HG02840 (cell line): ENCODE measurements at regions not wholly inside any gene's neighbourhood (a gene's known extent, or its start where the extent isn't known, plus 50 kb on each side); places are given as distances from the start of the nearest gene placed in this dataset.

ENCODE experiments used
- ATAC-seq: cut with Tn5 transposase; IDR thresholded peaks from one replicate; pipeline ENCODE4 v1.9.1; 2021; ENCODE audit warnings: mild to moderate bottlenecking, moderate library complexity, moderate number of reproducible peaks; ENCODE audit not compliant: unreplicated experiment, low FRiP score

DNA sequence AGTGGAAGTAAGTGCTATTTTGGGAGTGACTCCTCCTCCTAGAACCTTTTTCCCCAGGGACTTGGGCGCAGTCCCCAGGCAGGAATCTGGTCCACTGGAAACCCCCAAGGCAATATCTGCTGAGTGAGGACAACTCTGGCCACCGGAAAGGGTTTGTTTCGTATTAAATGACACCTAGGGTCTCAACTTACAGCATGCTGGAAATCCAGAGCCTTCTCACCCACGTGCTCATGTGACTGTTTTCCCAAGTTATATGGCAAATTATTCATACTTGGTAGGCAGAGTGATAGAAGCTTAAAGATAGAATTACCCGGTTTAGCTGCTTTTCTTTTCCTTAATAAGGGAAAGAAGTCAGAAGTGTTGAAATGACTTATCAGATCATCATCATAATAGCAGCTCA is 436.9 kb upstream of the SPRED2 start:
- ATAC-seq = no peak

DNA sequence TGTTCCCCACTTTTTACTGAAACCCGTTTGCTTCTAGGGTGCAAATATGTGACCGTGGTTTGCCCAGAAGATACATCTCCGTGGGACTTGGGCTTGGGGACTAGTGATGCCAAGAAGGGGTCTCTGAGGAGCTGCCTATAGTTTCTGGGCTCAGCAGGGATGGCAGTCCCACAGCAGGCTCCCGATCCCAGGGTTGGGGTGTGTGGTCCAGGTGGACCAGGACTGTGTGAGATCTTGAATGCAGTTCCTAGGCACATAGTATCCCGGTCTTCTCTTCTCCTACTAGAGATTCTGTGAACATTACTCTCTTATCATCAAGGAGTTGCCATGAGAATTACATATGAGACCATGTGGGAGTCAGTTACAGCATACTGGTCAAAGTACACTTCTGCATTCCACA is 435.8 kb upstream of the SPRED2 start:
- no peak for ATAC-seq

DNA sequence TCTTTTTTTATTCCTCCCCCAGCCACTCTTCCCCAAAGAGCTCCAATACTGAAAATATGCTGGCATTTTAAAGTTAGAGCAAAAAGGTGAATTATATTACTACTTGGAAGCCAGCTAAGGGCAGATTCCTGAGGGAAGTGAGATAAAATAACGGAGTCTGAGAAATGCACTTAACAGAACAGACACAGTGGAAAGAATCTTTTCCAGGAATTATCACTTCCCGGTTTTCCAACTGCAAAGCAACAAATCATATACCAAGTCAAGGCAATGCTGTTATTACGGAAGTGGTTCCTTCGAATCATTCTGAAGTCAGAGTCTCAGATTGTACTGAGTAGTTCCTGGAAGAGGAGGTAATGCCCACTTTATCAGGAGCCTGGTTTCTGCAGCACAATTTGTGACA is 435.0 kb upstream of the SPRED2 start:
- ATAC-seq = no peak

DNA sequence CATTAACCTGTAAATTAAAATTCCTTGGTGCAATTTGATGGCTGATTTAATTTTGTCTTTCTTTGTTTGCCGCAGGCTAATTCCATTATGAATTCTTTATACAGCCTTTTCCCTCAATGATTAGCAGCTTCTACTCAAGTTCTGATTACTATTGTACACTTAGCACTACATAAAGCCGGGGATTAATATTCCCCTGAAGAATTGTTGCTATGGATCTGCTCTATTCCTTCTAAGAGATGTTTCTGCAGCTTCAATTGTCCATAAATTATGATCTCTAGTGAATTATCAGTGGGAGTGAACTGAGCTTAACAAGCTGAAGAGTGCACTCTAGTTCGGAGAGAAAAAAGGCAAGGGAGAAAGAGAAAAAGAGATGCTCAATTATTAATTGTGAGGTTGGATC is 433.7 kb upstream of the SPRED2 start:
- no peak for ATAC-seq

DNA sequence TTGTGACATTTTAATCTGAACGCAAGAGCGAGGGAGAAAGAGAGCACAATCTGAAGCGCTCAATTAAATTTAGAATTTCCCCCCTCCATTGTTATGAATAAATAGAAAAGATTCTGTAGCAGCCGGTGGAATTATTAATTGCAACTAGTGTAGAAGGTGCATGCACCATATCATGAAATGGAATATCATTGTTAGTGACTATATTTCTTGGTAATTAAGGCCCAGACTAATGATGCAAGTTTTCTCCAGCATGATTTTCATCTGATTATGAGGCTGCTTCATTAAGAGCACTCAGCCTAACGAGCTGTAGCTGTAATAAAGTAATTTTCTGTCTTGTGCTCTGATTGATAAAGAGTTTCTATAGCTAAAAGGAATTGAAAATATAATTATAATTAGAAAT is 432.2 kb upstream of the SPRED2 start:
- ATAC-seq = no peak

DNA sequence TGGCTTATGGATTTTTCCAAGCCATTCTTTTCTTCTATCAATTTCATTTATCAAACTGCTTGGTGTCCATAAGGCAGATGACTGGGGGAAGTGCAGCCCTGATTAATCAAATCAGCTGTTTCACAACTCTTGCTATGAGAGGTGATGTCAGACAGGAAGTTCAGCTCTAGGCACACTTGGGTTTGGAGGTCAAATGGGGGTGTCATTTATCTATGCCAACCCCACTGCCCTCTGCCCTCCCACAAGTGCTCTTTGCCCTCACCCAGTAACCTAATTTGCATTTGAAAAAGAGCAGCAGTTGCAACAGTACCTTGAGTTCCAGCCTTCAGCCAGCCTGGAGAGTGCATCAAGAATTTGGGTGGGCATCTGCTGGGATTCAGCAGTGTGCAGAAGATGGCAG is 431.3 kb upstream of the SPRED2 start:
- ATAC-seq = no peak

DNA sequence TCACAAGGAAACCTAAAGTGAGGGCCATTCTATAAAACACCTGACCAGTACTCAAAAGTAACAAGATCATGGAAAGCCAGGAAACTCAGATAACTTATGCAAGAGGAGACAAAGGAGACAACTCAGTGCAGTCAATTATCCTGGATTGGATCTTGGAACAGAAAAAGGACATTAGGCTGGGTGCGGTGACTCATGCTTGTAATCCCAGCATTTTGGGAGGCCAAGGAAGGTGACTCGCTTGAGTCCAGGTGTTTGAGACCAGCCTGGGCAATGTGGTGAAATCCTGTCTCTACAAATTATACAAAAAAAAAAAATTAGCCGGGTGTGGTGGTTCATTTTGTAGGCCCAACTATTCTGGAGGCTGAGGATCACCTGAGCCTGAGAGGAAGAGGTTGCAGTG is 424.5 kb upstream of the SPRED2 start:
- no peak for ATAC-seq

DNA sequence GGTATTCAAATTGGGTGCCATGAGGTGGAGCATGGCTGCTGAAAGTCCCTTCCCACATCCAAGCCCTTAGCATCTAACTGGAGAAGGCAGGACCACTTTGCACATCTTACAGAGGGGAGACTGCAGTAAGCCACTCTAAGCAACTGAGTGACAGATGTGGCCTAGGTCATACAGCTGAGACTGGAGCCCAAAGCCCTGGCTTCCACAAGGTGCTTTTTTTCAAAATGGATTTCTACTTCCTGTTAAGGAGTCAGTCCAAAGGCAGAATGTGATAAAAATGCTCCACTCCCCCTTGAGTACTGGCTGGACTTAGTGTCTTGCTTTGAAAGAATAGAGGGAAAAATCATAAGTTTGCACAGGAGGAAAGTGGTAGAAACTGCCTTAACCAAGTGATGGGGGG is 424.0 kb upstream of the SPRED2 start:
- no peak for ATAC-seq

DNA sequence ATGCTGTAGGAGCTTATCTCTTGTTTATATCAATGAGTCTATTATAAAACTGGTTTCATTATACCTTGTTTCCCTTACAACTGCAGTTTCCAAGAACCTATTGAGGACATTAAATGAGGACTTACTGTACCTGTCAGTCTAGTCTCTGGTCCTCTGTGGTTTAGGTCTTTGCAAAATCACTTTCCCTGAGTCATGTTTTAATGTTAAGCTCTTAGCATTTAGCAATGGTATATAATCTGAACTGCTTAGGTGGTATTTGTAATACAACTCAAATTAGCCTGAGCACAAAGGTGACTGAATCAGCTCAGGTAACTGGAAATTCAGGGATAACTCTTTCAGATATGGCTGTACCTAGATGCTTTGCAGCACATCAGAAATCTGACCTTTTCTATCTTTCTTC is 418.3 kb upstream of the SPRED2 start:
- no peak for ATAC-seq

DNA sequence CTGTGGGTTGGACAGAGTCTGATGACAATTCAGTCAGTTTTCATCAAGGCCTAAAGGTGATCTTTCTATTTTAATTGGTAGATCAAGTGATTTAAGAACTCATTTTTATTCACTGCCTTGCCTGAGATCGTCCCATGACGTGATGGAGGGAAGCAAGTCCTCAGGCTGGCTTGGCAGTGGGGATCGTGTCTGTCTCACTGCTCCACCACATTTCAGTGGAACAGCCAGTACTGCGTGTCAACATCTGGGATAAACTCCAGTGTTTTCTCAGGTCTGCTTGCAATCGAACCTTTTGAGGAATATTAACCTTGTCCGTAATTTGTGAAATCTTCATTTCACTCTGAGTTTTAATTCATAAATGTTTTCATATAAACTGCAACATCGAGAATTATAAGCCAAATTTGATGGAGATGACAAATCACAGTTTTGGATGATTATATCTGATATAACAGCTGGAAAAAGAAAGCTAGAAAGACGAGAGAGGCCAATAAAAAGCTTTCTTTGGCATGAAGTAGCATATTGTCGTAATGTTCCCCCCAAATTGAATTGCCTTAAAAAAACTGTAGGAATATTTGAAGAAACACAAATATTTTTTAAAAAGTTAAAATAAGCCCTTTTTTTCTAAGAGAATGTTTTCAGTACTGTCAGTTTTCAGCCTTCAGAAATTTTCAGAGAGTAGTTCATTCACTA is 414.7 kb upstream of the SPRED2 start:
- no peak for ATAC-seq

DNA sequence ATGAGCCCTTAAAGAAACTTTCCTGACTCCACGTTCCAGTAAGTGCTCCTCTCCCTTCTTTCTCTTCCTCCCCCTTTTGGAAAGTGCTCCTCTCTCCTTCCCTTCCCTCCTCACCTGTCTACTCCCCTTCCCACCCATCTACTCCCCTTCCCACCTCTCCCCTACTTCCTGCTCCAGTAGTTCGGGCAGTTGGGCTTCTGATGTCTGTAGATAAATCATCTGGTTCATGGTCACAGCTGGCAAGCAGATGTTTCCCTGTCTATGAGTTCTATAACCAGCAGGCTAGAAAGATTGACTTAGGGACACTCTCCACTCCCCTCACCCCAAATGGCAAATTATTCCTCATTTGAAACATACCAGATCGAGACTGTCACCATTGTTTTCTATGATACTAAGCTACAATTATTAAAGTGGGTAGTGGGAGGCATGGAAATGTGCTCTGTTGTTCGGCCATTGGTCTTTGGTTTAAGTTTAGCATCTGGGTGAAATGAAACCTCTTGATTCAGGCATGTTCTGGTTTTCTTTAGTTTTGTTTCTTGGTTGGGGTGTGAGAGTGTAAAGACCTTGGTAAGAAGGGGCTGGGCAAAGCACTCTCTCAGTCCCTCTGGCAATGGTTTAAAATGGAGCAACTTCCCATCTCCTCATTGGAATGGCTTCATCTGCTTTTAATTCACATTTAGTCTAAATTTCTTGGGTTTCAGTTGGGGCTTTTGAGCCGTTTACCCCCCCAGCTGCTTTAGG is 413.2 kb upstream of the SPRED2 start:
- ATAC-seq = no peak

DNA sequence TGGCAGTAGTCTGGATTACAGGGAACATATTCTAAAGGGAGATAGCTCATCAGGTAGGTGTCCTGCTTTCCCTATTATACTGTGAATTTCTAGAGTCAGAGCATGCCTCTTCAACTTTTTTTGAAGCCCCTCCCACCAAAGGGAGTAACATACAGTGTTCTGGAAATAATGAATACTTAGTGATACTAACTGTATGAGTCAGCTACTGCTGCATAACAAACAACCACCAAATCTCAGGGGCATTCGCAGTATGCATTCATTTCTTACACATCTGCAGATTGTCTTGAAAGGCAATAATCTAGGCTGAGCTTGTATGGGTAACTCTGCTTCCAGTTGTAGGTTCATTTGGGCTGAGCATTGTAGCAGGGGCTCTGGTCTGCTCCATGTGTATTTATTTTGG is 409.7 kb upstream of the SPRED2 start:
- no peak for ATAC-seq

DNA sequence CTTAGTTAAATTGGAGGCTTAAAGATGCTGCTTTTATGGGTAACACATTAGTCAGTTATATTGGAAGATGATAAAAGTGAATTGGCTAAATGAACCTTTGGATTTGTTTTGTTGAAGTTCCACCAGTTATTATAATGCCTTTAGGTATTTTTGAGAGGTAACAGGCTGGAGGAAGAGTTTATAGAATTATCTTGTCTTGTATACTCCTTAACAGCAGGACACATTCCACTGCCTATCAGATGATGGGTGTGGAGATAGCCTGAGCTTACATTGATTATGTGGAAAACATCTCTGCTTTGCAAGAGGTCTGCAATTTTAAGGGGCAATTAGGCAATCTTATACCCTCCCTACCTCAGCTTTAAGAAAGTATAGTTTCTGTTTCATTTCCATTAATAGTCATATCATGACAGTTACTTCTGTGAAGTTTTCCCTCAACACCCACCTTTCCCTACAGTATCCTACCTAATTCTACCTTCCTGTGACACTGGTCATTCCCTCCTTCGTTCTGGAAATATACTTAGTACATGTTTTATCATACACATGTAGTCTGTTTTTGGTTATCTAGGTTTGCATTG is 403.7 kb upstream of the SPRED2 start:
- no peak for ATAC-seq

DNA sequence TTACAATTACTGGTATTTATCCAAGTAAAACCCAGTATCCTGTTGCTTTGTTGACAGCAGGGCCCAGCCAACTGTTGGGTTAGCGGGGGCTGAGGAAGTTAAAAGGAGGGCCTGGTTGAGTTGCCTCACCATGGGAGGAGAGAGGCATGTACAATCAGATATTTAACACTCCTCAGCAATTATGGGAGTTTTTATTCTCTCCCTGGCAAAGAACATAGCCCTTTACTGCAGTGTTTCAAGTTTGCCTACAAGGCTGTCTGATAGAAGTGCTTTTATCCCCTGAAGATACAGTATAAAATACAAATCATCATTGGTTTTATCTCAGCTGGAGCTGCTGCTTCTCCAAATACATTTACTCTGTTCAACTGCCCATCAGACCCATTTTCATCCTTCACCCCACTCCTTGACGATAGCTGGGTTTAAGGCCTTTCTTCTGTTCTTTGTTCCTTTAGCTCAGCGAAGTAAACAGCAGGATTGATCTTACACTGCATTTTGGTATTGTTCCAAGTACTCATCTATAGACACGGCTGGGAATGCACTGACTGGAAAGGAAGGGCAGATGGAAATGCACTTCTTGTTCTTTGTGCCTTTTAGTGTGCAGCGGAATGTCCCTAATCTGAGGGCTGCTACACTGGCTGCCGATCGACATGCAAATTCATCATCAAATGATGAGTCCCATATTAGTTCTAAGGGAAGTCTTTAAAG is 402.5 kb upstream of the SPRED2 start:
- ATAC-seq = no peak

DNA sequence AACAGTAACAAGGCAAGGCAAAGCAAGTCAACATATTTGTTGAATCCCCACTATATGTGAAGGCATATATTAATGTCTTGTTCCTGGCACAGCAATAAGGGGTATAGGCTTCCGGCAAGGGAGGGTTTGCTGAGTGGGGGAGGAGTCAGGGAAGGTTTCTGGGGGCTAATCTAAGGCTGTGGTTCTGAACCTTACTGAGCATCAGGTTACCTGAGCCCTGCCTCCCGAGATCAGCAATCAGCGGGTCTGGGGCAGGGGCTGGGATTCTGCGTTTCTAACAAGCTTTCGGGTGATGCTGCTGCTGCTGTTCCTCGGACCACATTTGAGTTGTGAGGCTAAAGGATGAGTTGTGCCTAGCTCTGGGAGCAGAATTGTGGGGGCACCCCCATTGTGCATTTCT is 401.7 kb upstream of the SPRED2 start:
- ATAC-seq = no peak

DNA sequence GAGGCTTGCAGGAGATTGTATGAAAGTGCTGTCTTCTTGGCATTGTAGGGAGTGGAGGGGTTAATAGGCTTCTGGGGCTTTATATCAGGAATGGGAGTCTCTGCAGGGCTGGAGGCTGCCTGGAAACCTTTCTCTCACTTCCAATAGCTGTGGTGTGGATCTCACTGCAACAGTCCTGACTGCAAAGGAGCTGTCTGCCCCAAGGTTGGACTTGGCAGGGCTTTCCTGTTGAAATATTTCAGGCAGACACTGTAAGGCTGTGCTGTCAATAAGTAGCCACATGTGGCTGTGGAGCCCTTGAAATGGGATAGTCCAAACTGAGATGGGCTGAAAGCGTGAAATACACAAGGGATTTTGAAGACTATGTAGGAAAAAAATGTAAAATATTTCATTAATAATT is 399.1 kb upstream of the SPRED2 start:
- no peak for ATAC-seq

DNA sequence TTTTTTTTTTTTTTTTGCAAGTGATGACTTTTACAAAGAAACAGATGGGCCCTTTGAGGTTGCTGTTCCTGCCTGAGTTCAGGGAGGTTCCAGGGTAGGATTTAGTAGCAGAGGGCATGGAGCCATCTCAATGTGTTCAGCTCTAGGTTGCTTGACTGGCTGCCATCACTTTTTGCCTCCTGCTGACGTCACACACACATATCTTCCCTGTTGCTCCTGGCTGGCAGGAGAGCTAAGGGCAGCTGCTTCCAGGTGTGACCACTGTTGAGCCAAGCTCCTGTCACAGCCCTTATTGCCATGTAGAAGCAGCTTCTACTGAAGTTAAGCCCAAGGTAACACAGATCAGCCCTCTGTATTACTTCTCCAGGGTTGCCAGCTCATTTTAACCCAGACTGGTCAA is 394.2 kb upstream of the SPRED2 start:
- ATAC-seq = no peak

DNA sequence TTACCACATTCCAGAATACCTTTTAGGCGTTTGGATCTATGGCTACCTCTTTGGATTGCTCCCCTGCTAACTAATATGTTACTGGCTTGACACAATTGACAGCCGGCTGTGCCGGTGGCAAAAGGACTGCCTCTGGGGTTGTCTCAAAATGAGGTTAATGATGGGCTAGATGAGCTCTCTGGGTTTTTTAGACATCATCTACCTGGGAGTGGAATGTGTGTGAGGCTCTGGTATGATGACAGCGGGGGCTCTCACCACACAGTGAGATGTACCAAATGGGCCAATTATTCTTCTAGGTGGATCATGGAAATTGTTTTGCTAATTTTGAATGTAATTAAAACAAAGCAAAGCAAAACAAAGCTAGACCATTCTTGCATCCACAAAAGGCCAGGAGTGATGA is 391.1 kb upstream of the SPRED2 start:
- ATAC-seq = no peak

DNA sequence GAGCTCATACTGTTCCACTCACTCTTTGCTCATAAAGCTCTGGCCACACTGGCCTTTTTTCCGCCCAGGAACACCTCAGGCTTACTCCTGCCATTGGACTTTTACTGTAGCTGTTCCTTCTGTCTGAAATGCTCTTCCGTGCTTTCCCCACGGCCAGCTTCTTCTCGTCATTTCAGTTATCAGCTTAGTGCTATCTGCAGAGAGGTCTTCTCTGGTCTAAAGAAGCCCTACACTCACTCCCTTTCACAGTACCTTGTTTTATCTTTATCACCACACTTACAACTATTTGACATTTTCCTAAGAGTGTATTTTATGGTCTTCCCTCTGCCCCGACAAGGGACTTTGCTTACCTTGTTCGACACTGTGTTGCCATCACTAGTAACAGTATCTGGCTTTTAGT is 388.1 kb upstream of the SPRED2 start:
- ATAC-seq = no peak

DNA sequence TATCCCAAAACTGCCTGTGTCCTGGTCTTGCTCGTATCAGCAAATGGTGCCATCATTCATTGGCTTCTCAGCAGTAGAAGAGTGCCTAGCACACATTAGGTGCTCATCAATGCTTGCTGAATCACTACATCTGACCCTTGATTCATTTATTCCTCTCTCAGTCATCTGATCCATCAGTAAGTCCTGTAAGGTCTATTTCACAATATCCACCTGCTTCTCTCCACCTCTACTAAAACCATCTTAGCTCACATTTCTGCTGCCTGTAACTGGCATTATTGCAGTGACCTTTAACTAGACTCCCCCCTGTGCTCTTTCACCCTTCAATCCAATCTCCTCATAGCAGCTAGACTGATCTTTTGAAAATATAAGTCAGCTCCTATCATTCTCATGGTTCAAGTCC is 387.6 kb upstream of the SPRED2 start:
- no peak for ATAC-seq

DNA sequence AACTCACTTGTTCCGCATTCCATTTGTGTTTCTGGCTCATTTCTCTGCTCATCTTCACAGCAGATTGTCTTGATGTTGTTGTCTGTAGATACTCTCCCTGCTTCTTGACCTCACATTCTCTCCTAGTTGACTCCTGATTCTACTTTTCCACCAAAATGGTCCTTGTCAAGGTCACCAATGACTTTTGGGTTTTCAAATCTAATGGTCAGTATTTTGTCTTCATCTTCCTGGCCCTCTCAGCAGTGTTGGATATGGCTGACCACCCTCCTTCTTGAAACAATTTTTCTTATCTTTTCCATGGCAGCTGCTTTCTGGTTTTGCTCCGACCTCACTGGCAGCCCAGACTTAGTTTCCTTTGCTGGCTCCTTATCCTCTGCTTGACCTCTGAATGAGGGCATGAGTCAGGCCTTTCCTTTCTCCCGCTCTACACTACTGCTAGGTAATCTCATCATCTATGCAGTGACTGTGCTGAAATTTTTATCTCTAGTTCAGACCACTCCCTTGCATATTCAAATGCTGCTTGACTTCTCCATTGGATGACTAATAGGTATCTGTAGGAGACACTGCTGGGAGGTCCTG is 386.6 kb upstream of the SPRED2 start:
- ATAC-seq = no peak
